Activated naive CD8-positive, alpha-beta T cell treated with anti-CD3 and anti-CD28 coated beads, Interleukin-2, amount 50 U/mL, for 16 hours (primary cell): ENCODE measurements at regions not wholly inside any gene's neighbourhood (a gene's known extent, or its start where the extent isn't known, plus 50 kb on each side); places are given as distances from the start of the nearest gene placed in this dataset.

Experiments
- DNase-seq: peaks from one replicate; pipeline ENCODE4 v3.0.0-alpha.2; 2020; ENCODE audit warnings: low read depth, low spot score

- no peak for DNase-seq
Observed at GRCh38 chr6:97572943-97573342, 289.9 kb upstream of the MMS22L start.

- no peak for DNase-seq
Observed at GRCh38 chr6:97586344-97586743, 303.3 kb upstream of the MMS22L start.

GRCh38 chr6:97591955-97592354 lies 308.9 kb upstream of the MMS22L start:
- no peak for DNase-seq

- no peak for DNase-seq
Observed at GRCh38 chr6:97594844-97595243, 311.8 kb upstream of the MMS22L start.

GRCh38 chr6:97621111-97621510 lies 338.1 kb upstream of the MMS22L start:
- no peak for DNase-seq

- no peak for DNase-seq
Observed at GRCh38 chr6:97626671-97627441, 343.8 kb upstream of the MMS22L start.

- no peak for DNase-seq
Observed at GRCh38 chr6:97629180-97629579, 346.2 kb upstream of the MMS22L start.

GRCh38 chr6:97630604-97631003 lies 347.6 kb upstream of the MMS22L start:
- no peak for DNase-seq

- DNase-seq = no peak
Observed at GRCh38 chr6:97632341-97632740, 349.3 kb upstream of the MMS22L start.

- DNase-seq = no peak
Observed at GRCh38 chr6:97639702-97640101, 356.7 kb upstream of the MMS22L start.

GRCh38 chr6:97644353-97644752 lies 361.3 kb upstream of the MMS22L start:
- no peak for DNase-seq

GRCh38 chr6:97645757-97646156 lies 362.7 kb upstream of the MMS22L start:
- no peak for DNase-seq

- DNase-seq = no peak
Observed at GRCh38 chr6:97653076-97653475, 370.1 kb upstream of the MMS22L start.

- no peak for DNase-seq
Observed at GRCh38 chr6:97653517-97653916, 370.5 kb upstream of the MMS22L start.

- no peak for DNase-seq
Observed at GRCh38 chr6:97654674-97655073, 371.7 kb upstream of the MMS22L start.

- DNase-seq = no peak
Observed at GRCh38 chr6:97656236-97656635, 373.2 kb upstream of the MMS22L start.

- DNase-seq = no peak
Observed at GRCh38 chr6:97656706-97657350, 373.8 kb upstream of the MMS22L start.

GRCh38 chr6:97658090-97658489 lies 375.1 kb upstream of the MMS22L start:
- DNase-seq = no peak

GRCh38 chr6:97663252-97663651 lies 380.2 kb upstream of the MMS22L start:
- no peak for DNase-seq

- DNase-seq = no peak
Observed at GRCh38 chr6:97665446-97665845, 382.4 kb upstream of the MMS22L start.

GRCh38 chr6:97666889-97667288 lies 383.9 kb upstream of the MMS22L start:
- no peak for DNase-seq

GRCh38 chr6:97668716-97669115 lies 385.7 kb upstream of the MMS22L start:
- DNase-seq = no peak
